GM10266 (cell line): ENCODE measurements at regions not wholly inside any gene's neighbourhood (a gene's known extent, or its start where the extent isn't known, plus 50 kb on each side); places are given as distances from the start of the nearest gene placed in this dataset.

ENCODE experiments used
- DNase-seq: peaks from one replicate; pipeline ENCODE4 v3.0.0; 2012; ENCODE audit errors: extremely low spot score
- TF ChIP-seq, protein P1 (sequence below): IDR thresholded peaks from 2 replicates; pipeline ENCODE4 v1.5.1; 2012; ENCODE audit warnings: mild to moderate bottlenecking, low read depth; ENCODE audit not compliant: control insufficient read depth, insufficient read depth; ENCODE audit errors: missing control alignments

DNA sequence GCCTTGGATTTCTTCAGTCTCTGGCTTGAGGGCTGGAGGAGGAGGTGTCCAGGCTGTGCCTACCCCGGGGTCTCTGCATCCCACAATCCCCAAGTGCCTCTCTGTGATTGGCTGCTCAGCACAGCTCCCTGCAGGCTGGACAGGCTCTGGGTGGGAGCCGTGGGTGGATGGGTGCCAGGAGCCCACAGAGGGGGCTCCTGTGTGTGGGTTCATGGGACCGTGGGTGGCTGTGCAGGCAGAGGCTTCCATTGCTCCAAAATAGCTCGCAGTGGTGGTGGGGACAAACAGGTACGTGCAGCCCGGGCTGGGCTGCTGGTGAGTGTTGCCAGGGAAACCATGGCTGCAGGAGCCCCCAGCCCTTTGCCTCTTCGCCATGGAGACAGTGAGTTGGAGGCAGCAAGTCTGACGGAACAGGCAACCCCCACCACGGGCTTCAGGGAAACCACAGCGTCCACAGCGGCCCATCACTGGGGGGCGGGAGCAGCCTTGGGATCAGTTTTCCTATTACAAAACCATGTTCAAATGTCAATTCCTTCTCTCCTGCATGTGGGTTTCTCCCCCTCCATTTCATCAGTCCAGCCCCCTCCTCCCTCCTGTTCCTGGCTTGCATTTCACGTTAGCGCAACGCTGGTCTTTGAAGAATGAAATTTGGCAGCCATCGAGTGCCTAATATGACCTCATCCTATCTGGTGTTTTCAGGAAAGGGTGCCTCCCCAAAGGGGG, 155.2 kb downstream of the TRIM29 start:
- TF ChIP-seq, protein P1, sequence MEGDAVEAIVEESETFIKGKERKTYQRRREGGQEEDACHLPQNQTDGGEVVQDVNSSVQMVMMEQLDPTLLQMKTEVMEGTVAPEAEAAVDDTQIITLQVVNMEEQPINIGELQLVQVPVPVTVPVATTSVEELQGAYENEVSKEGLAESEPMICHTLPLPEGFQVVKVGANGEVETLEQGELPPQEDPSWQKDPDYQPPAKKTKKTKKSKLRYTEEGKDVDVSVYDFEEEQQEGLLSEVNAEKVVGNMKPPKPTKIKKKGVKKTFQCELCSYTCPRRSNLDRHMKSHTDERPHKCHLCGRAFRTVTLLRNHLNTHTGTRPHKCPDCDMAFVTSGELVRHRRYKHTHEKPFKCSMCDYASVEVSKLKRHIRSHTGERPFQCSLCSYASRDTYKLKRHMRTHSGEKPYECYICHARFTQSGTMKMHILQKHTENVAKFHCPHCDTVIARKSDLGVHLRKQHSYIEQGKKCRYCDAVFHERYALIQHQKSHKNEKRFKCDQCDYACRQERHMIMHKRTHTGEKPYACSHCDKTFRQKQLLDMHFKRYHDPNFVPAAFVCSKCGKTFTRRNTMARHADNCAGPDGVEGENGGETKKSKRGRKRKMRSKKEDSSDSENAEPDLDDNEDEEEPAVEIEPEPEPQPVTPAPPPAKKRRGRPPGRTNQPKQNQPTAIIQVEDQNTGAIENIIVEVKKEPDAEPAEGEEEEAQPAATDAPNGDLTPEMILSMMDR: no peak
- DNase-seq: no peak

DNA sequence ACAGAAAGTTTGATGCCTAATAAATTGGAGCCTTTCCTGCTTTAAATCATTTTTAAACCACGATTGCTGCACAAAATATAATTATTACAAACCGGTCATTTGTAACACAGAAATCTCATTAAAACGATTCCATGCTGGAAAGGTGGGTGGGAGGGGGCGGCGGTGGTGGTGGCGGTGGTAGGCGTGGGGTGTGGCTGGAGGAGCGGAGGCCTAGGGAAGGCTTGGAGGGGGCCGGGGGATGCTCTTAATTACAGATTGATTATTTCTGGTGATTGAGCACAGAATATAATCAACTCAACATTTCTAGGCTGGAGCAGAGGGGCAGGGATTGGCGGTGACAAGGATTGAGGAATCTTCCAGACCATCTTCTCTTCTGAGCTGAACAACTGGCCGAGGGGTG, 157.5 kb downstream of the TRIM29 start:
- TF ChIP-seq, protein P1: no peak

DNA sequence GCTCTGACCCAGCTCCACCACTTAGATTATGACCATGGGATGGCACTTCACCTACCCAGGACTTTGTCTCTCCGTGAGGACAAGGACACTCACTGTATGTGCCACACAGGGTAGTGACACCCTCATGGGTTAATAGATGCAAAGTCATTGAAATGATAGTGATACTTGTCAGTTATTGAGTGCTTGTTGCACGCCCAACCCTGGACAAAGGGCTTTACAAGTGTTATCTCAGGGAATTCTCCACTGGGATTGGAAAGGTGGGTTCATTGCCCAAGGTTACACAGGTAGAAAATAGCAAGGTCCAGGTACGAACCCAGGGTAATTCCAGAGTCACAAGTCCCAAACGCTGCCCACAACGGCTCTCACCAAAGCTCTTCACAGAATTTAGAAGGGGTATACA, 158.2 kb downstream of the TRIM29 start:
- TF ChIP-seq, protein P1: no peak
- DNase-seq: no peak

More for the DNA sequence above, 157.5 kb downstream of the TRIM29 start:
- no peak for DNase-seq

DNA sequence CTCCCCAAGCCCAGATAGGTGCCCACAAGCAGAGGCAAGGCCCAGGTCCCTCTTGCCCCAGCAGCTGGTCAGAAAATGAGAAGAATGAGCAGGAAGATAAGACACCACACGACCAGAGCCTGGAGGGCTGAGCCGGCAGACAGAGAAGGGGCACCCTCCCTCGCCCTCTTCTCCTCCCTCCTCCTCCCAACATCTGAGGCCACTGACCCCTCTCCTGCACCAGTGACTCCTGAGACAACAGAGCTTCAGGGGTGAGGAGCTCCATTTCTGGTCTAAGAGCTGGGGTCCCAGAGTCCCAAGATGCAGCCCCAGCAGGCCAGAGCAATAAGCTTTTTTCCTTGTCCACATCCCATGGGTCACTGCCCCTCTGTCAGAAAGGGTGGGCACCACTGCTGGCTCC, 159.2 kb downstream of the TRIM29 start:
- TF ChIP-seq, protein P1: no peak
- no peak for DNase-seq

DNA sequence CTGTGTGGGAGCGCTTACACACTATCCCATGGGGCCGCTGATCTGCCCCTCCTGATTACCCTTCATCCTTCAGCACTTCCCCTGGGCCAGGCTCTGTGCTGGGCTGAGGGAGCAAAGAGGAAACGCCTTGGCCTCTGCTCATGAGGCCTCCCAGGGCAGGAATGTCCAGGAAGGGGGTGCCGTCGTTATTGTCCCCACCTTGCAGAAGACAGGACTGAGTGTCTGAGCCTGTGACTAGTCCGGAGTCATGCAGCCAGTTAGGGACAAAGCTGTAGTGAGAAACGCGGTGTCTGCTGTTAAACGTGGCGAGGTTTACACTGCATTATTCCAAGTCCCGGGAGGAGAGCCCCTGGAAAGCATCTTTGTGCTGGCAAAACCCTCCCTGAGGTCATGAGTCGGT, 160.0 kb downstream of the TRIM29 start:
- no peak for DNase-seq
- TF ChIP-seq, protein P1: no peak

DNA sequence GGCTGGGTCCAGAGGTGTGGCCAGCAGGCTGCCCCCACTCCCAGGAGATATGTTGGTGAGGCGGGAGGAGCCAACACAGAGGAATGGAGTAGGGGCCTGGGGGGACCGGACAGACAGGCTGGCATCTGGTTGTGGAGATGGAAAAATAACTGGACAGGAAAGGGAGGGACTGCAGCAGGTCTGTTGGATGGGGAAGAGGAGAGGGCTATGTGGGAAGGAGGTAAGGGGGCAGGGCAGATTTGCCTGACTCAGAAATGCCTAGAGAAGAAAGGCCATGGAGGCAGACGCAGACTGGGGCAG, 160.4 kb downstream of the TRIM29 start:
- TF ChIP-seq, protein P1: no peak
- DNase-seq: no peak

DNA sequence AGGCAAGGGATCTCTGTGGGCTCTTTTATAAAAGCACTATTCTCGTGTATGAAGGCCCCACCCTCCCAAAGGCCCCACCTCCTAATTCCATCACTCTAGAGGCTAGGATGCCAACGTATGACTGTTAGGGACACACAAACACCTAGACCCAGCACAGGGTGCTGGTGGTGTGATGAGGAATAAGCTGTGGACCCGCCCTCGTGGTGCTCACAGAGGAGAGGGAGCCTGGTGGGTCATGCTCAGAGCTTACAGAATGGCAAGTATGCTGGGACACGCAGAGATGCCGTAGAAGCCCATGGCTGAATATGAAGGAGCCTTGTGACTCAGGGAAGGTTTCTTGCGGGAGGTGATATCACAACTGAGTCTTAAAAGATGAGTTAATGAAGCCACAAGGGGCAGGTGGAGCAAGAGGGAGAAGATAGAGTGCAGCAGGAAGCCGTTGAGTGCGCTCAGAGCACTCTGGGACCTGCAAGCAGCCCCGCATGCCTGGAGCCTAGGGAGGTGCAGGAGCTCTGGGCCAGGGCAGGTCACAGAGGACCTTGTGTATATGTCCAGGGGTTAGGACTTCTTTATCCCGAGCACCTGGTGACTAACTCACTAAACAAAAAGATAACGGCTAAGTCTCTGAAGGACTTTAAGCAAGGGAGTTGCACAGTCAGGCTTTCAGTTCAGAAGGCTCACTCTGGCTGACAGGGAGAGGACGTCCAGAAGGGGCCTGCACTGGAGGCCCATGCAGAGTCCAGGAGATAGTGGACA, 160.9 kb downstream of the TRIM29 start:
- DNase-seq: no peak
- TF ChIP-seq, protein P1: no peak
